SK-N-SH treated with all-trans-retinoic acid at 6 μM for 48 hours (cell line): ENCODE measurements at regions not wholly inside any gene's neighbourhood (a gene's known extent, or its start where the extent isn't known, plus 50 kb on each side); places are given as distances from the start of the nearest gene placed in this dataset.

Experiments
- ARNTL ChIP-seq: fragments of 450-650 bp; formaldehyde crosslinking; IDR thresholded peaks from 2 replicates; pipeline ENCODE4 v1.5.0; 2020; ENCODE audit warnings: low read depth, mild to moderate bottlenecking, moderate library complexity, borderline replicate concordance
- BACH2 ChIP-seq: fragments of 250-450 bp; sonication (Bioruptor Pico); IDR thresholded peaks from 2 replicates; pipeline ENCODE4 v1.9.0; 2021; ENCODE audit warnings: mild to moderate bottlenecking, borderline replicate concordance
- CSDC2 ChIP-seq: fragments of 250-450 bp; sonication (Bioruptor Pico); IDR thresholded peaks from 2 replicates; pipeline ENCODE4 v1.5.0; 2020; ENCODE audit warnings: mild to moderate bottlenecking, moderate library complexity
- GLIS3 ChIP-seq: fragments of 250-450 bp; sonication (Bioruptor Pico); IDR thresholded peaks from 2 replicates; pipeline ENCODE4 v1.5.0; 2020; ENCODE audit warnings: mild to moderate bottlenecking, moderate library complexity
- ISL1 ChIP-seq: fragments of 250-450 bp; sonication (Bioruptor Pico); IDR thresholded peaks from 2 replicates; pipeline ENCODE4 v2.1.2; 2022; ENCODE audit warnings: mild to moderate bottlenecking, moderate library complexity
- PPARA ChIP-seq: fragments of 250-450 bp; sonication (Bioruptor Pico); IDR thresholded peaks from 2 replicates; pipeline ENCODE4 v1.5.0; 2020; ENCODE audit warnings: mild to moderate bottlenecking, borderline replicate concordance
- RARB ChIP-seq: fragments of 250-450 bp; sonication (Bioruptor Pico); IDR thresholded peaks from 2 replicates; pipeline ENCODE4 v1.8.0; 2021; ENCODE audit warnings: mild to moderate bottlenecking, moderate library complexity
- TCF4 ChIP-seq: fragments of 250-450 bp; sonication (Bioruptor Pico); IDR thresholded peaks from 2 replicates; pipeline ENCODE4 v1.8.0; 2021; ENCODE audit warnings: mild to moderate bottlenecking, moderate library complexity, borderline replicate concordance
- ZFP30 ChIP-seq: fragments of 450-650 bp; formaldehyde crosslinking; IDR thresholded peaks from 2 replicates; pipeline ENCODE4 v1.5.0; 2022; ENCODE audit warnings: mild to moderate bottlenecking, moderate library complexity
- ZNF565 ChIP-seq: fragments of 450-650 bp; formaldehyde crosslinking; conservative IDR thresholded peaks from 2 replicates; pipeline ENCODE4 v1.5.0; 2020; ENCODE audit warnings: low read depth, mild to moderate bottlenecking, moderate library complexity
- ZNF70 ChIP-seq: fragments of 450-650 bp; formaldehyde crosslinking; IDR thresholded peaks from 2 replicates; pipeline ENCODE4 v1.5.0; 2020; ENCODE audit warnings: mild to moderate bottlenecking, moderate library complexity
- ZNF8 ChIP-seq: fragments of 450-650 bp; formaldehyde crosslinking; IDR thresholded peaks from 2 replicates; pipeline ENCODE4 v1.5.0; 2020; ENCODE audit warnings: mild to moderate bottlenecking, moderate library complexity
- TF ChIP-seq, protein P1 (sequence below): fragments of 250-450 bp; sonication (Bioruptor Pico); IDR thresholded peaks from 2 replicates; pipeline ENCODE4 v1.5.1; 2021; ENCODE audit warnings: mild to moderate bottlenecking, moderate library complexity
- TF ChIP-seq, protein P2 (sequence below): fragments of 250-450 bp; sonication (Bioruptor Pico); IDR thresholded peaks from 2 replicates; pipeline ENCODE4 v1.5.1; 2020; ENCODE audit warnings: low read depth, mild to moderate bottlenecking, moderate library complexity

DNA sequence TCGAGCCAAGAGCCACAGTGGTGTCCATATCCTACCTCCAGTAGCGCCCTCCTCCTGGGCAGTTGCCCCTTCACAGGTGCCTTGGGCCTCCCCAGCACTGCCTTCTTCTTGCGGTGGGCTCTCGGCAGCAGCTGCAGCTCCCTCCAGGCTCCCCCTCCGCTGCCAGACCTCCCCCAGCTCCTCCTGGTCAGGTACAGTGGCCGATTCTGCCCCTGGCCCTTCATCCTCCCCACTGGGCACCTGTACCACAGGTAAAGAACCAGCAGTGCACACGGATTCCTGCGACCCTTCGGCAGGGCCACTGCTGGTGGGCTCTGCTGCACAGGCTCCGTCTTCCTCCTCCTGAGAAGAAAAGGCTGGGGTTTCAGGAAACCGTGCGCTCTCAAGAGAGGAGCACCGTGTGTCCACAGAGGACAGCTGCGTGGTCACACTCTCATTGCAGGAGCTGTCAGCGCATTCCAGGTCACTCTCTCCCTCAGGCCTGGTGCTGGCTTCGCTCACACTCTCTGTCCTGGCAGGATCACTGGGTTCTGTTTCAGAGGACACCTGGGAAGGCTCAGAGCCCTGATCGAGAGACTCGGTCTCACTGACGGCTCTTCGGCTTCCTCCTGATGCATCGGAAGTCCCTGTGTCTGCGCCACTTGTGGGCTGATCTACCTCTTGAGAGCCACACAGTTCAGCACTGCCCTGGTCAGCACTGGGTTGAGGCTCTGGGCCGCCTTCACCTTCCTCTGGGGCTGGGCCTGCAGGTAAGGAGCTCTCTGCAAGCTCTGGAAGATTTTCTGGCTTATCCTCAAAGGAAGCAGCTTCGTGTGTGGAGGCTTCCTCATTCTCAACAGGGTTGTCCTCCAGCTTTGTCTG, 147.4 kb upstream of the STK17B start:
- TF ChIP-seq, protein P1, sequence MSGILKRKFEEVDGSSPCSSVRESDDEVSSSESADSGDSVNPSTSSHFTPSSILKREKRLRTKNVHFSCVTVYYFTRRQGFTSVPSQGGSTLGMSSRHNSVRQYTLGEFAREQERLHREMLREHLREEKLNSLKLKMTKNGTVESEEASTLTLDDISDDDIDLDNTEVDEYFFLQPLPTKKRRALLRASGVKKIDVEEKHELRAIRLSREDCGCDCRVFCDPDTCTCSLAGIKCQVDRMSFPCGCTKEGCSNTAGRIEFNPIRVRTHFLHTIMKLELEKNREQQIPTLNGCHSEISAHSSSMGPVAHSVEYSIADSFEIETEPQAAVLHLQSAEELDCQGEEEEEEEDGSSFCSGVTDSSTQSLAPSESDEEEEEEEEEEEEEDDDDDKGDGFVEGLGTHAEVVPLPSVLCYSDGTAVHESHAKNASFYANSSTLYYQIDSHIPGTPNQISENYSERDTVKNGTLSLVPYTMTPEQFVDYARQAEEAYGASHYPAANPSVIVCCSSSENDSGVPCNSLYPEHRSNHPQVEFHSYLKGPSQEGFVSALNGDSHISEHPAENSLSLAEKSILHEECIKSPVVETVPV (CRISPR knock-in tag), result no peak
- TF ChIP-seq ZNF70 (CRISPR knock-in tag) (no peak), ARNTL (CRISPR knock-in tag) (no peak), GLIS3 (CRISPR knock-in tag) (no peak), RARB (CRISPR knock-in tag) (no peak), BACH2 (CRISPR knock-in tag) (no peak), CSDC2 (no peak), ISL1 (CRISPR knock-in tag) (no peak), ZNF8 (CRISPR knock-in tag) (no peak), PPARA (CRISPR knock-in tag) (no peak), ZNF565 (CRISPR knock-in tag) (no peak), ZFP30 (CRISPR knock-in tag) (no peak), TCF4 (CRISPR knock-in tag) (no peak)
- TF ChIP-seq, protein P2, sequence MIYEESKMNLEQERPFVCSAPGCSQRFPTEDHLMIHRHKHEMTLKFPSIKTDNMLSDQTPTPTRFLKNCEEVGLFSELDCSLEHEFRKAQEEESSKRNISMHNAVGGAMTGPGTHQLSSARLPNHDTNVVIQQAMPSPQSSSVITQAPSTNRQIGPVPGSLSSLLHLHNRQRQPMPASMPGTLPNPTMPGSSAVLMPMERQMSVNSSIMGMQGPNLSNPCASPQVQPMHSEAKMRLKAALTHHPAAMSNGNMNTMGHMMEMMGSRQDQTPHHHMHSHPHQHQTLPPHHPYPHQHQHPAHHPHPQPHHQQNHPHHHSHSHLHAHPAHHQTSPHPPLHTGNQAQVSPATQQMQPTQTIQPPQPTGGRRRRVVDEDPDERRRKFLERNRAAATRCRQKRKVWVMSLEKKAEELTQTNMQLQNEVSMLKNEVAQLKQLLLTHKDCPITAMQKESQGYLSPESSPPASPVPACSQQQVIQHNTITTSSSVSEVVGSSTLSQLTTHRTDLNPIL (CRISPR knock-in tag), result no peak
